ENCODE measurements at regions not wholly inside any gene's neighbourhood (a gene's known extent, or its start where the extent isn't known, plus 50 kb on each side); places are given as distances from the start of the nearest gene placed in this dataset.
"Not testable (repeated sequence)": the region's sequence is repeated elsewhere in the genome, so short reads cannot be mapped to it uniquely, and the experiment has no call there.

DNA sequence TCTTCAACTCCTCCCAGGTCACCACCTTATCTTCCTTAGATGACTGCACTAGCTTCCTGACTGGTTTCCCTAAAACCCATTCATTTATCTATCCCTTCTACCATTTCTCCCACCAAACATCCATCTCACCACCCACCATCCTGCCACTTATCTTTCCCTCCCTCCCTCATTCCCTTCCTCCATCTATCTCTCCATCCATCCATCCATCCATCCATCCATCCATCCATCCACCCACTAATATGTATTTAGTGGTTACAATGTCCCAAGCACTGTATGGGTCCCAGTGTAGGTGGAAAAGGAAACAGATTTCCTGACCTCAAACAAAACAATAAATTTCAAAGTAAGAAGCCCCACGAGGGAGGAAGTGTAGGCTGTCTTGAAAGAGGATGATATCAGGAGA, 59.3 kb upstream of the APCDD1L start:
- no peaks in the 10 kb centered on the region; the same call in 1 of the 2 replicates for H3K36me3 Mint-ChIP-seq (ENCODE audit: low read depth)
- no peak overlapping the region for H3K4me3 Mint-ChIP-seq
- H3K4me1 Mint-ChIP-seq (ENCODE audit: low read depth) = peaks cover 24% of the 10 kb centered on the region
- TF ChIP-seq, protein P1, sequence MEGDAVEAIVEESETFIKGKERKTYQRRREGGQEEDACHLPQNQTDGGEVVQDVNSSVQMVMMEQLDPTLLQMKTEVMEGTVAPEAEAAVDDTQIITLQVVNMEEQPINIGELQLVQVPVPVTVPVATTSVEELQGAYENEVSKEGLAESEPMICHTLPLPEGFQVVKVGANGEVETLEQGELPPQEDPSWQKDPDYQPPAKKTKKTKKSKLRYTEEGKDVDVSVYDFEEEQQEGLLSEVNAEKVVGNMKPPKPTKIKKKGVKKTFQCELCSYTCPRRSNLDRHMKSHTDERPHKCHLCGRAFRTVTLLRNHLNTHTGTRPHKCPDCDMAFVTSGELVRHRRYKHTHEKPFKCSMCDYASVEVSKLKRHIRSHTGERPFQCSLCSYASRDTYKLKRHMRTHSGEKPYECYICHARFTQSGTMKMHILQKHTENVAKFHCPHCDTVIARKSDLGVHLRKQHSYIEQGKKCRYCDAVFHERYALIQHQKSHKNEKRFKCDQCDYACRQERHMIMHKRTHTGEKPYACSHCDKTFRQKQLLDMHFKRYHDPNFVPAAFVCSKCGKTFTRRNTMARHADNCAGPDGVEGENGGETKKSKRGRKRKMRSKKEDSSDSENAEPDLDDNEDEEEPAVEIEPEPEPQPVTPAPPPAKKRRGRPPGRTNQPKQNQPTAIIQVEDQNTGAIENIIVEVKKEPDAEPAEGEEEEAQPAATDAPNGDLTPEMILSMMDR (IDR thresholded peaks at IDR 0.05) = no peak
- no peak overlapping the region for H3K27ac Mint-ChIP-seq
- DNase-seq = no peak
- no peaks in the 10 kb centered on the region for H3K9me3 Mint-ChIP-seq
- H3K27me3 Mint-ChIP-seq (ENCODE audit: insufficient read depth) = peaks cover 12% of the 10 kb centered on the region

- no peaks in the 10 kb centered on the region; the same call in 1 of the 2 replicates for H3K36me3 Mint-ChIP-seq (ENCODE audit: low read depth)
- DNase-seq = no peak
- H3K4me1 Mint-ChIP-seq (ENCODE audit: low read depth) = peaks cover 24% of the 10 kb centered on the region
- H3K27me3 Mint-ChIP-seq (ENCODE audit: insufficient read depth) = peaks cover 13% of the 10 kb centered on the region
- TF ChIP-seq, protein P1 (IDR thresholded peaks at IDR 0.05) = no peak
- H3K27ac Mint-ChIP-seq = no peak overlapping the region
- H3K4me3 Mint-ChIP-seq = no peak overlapping the region
- no peaks in the 10 kb centered on the region for H3K9me3 Mint-ChIP-seq
These were observed 58.8 kb upstream of the APCDD1L start for GRCh38 chr20:58573986-58574385.

DNA sequence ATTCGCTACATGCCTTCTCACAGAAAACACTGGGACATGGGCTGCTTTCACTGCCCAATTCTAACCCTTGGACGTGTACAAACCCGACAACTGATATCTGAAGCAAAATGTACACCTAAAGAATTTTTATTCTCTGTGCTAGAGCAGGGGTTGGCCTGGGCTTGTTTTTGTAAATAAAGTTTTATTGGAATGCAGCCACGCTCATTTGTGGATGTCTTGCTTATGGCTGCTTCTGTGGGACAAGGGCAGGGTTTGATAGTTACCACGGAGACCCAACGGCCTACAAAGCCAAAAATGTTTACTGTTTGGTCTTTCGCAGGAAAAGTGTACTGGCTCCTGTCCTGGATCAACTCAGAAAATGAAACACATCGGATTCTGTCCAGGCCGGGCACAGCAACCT, 58.1 kb upstream of the APCDD1L start:
- no peak for DNase-seq
- no peak overlapping the region for H3K4me3 Mint-ChIP-seq
- H3K36me3 Mint-ChIP-seq (ENCODE audit: low read depth) = no peaks in the 10 kb centered on the region; the same call in 1 of the 2 replicates
- peaks cover 13% of the 10 kb centered on the region for H3K27me3 Mint-ChIP-seq (ENCODE audit: insufficient read depth)
- H3K9me3 Mint-ChIP-seq = no peaks in the 10 kb centered on the region
- peaks cover 24% of the 10 kb centered on the region for H3K4me1 Mint-ChIP-seq (ENCODE audit: low read depth)
- TF ChIP-seq, protein P1 (IDR thresholded peaks at IDR 0.05) = no peak
- no peak overlapping the region for H3K27ac Mint-ChIP-seq

GRCh38 chr20:58572428-58572763, 57.2 kb upstream of the APCDD1L start:
- H3K4me1 Mint-ChIP-seq (ENCODE audit: low read depth) = peaks cover 24% of the 10 kb centered on the region
- not testable (repeated sequence) for H3K36me3 Mint-ChIP-seq (ENCODE audit: low read depth); DNase-seq; H3K9me3 Mint-ChIP-seq; H3K27me3 Mint-ChIP-seq (ENCODE audit: insufficient read depth)
- H3K4me3 Mint-ChIP-seq = peak overlapping the region; percentile 51
- H3K27ac Mint-ChIP-seq = peak overlapping the region; percentile 74

GRCh38 chr20:58571693-58572427, 56.7 kb upstream of the APCDD1L start:
- Mint-ChIP-seq H3K27me3 (ENCODE audit: insufficient read depth) (peaks cover 6% of the 10 kb centered on the region; the same call in 1 of the 2 replicates), H3K4me3 (peak overlapping the region; percentile 51), H3K4me1 (ENCODE audit: low read depth) (peaks cover 24% of the 10 kb centered on the region), H3K27ac (peak overlapping the region; percentile 74), H3K36me3 (ENCODE audit: low read depth) (no peaks in the 10 kb centered on the region; the same call in 1 of the 2 replicates), H3K9me3 (no peaks in the 10 kb centered on the region)
- TF ChIP-seq, protein P1 (IDR thresholded peaks at IDR 0.05) = no peak
- peak; percentile 13 for DNase-seq

DNA sequence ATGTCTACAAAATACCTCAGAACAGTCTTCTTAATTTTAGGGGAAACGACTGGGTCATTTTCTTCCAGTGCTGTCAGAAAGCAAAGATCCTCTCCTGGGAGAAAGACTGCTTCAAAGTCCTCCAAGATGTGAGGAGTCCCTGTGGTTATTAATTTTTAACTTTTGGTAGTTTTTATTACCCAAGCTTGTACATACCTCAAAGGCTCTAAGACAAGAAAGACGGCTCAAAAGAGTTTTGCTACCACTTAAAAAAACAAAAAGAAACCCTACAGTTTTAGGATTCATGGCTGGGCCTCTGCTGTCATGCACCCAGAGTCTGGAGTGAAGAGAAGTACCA, 56.1 kb upstream of the APCDD1L start:
- no peak for DNase-seq
- Mint-ChIP-seq H3K4me3 (no peak overlapping the region), H3K9me3 (no peaks in the 10 kb centered on the region), H3K27ac (no peak overlapping the region), H3K4me1 (ENCODE audit: low read depth) (peaks cover 24% of the 10 kb centered on the region), H3K27me3 (ENCODE audit: insufficient read depth) (peaks cover 6% of the 10 kb centered on the region; the same call in 1 of the 2 replicates), H3K36me3 (ENCODE audit: low read depth) (no peaks in the 10 kb centered on the region; the same call in 1 of the 2 replicates)
- TF ChIP-seq, protein P1 (IDR thresholded peaks at IDR 0.05) = no peak
